B cell (primary cell): ENCODE measurements at regions not wholly inside any gene's neighbourhood (a gene's known extent, or its start where the extent isn't known, plus 50 kb on each side); places are given as distances from the start of the nearest gene placed in this dataset.

Source experiments
- ATAC-seq: fragments of 200-7000 bp; cut with Tn5 transposase; one replicate; pipeline ENCODE4 v1.10.0; 2021; ENCODE audit warnings: low read depth, mild to moderate bottlenecking, moderate number of reproducible peaks, moderate library complexity
- CTCF ChIA-PET: fragments of 350-600 bp; sonication (Branson Sonifier 250); formaldehyde crosslinking; loops from one replicate; lab custom pipeline; 2021; ENCODE audit warnings: antibody characterized with exemption, inconsistent platforms; lab: Charles Lee
- POLR2A ChIA-PET: fragments of 350-600 bp; sonication (Branson Sonifier 250); formaldehyde crosslinking; loops from one replicate; lab custom pipeline; 2021; ENCODE audit warnings: antibody characterized with exemption; lab: Charles Lee
- DNase-seq: peaks from one replicate; pipeline ENCODE4 v3.0.0; 2013
- H2AFZ ChIP-seq: 2 replicates; pipeline ENCODE4 v1.6.1; 2012; ENCODE audit warnings: mild to moderate bottlenecking, low read depth, low read length; ENCODE audit not compliant: insufficient read depth, poor library complexity, severe bottlenecking
- H3K27ac ChIP-seq, 2 donors: 1 replicate in 1 of 2; 2 replicates in 1 of 2; pipeline ENCODE4 v1.5.1; 2012 to 2013; ENCODE audit warnings: low read length in 2 of 2, mild to moderate bottlenecking in 2 of 2, moderate library complexity in 1 of 2
- H3K27me3 ChIP-seq, 4 experiments: fragments of 200-600 bp in 1 of 4; sonication (generic) in 1 of 4; replicated peaks in 1 of 4; 1 replicate in 2 of 4; 2 replicates in 2 of 4; pipeline versions ENCODE4 v1.6.1 to v1.7.0; 2013 to 2016; ENCODE audit warnings: low read length in 3 of 4, mild to moderate bottlenecking in 2 of 4, mixed read lengths in 1 of 4, moderate library complexity in 1 of 4; ENCODE audit not compliant: insufficient read depth in 4 of 4, control insufficient read depth in 3 of 4; ENCODE audit errors: control extremely low read depth in 1 of 4
- H3K36me3 ChIP-seq, 2 experiments: replicated peaks in 1 of 2; 1 replicate in 1 of 2; 2 replicates in 1 of 2; pipeline versions ENCODE4 v1.6.1 to v1.7.1; 2013; ENCODE audit warnings: low read length in 1 of 2; ENCODE audit not compliant: insufficient read depth in 2 of 2, control insufficient read depth in 1 of 2; ENCODE audit errors: control extremely low read depth in 1 of 2, extremely low read depth in 1 of 2
- H3K4me1 ChIP-seq, 2 donors: fragments of 200-600 bp in 1 of 2; sonication (generic) in 1 of 2; 1 replicate in 1 of 2; 2 replicates in 1 of 2; pipeline versions ENCODE4 v1.5.1 to v1.6.1; 2013 to 2017; ENCODE audit warnings: low read length in 2 of 2; ENCODE audit not compliant: control insufficient read depth in 2 of 2, insufficient read depth in 2 of 2
- H3K4me2 ChIP-seq: replicated peaks from 2 replicates; pipeline ENCODE3; 2012; ENCODE audit warnings: mild to moderate bottlenecking, low read depth, low read length; ENCODE audit not compliant: poor library complexity, severe bottlenecking
- H3K4me3 ChIP-seq, 5 experiments: fragments of 200-600 bp in 1 of 5; sonication (generic) in 1 of 5; 1 replicate in 3 of 5; 2 replicates in 2 of 5; pipeline versions ENCODE4 v1.5.1 to v1.7.0; 2011 to 2016; ENCODE audit warnings: low read length in 4 of 5, mild to moderate bottlenecking in 4 of 5, low read depth in 2 of 5, control low read depth in 1 of 5, moderate library complexity in 1 of 5; ENCODE audit not compliant: insufficient read depth in 1 of 5; ENCODE audit errors: control extremely low read depth in 1 of 5, extremely low read depth in 1 of 5
- H3K79me2 ChIP-seq: fragments of 200-600 bp; sonication (generic); one replicate; pipeline ENCODE4 v1.6.0; 2016; ENCODE audit warnings: low read length; ENCODE audit not compliant: control insufficient read depth, insufficient read depth
- H3K9ac ChIP-seq: fragments of 200-600 bp; sonication (generic); 2 replicates; pipeline ENCODE4 v1.6.1; 2017; ENCODE audit warnings: mild to moderate bottlenecking, low read length, moderate library complexity
- H3K9me3 ChIP-seq, 3 donors: one replicate each; pipeline versions ENCODE4 v1.6.1 to v1.7.1; 2013; ENCODE audit warnings: low read length in 2 of 3; ENCODE audit not compliant: control insufficient read depth in 2 of 3, insufficient read depth in 1 of 3; ENCODE audit errors: control extremely low read depth in 1 of 3
- H4K20me1 ChIP-seq: 2 replicates; pipeline ENCODE4 v1.6.0; 2012; ENCODE audit warnings: mild to moderate bottlenecking, low read length; ENCODE audit not compliant: insufficient read depth, control insufficient read depth, poor library complexity, severe bottlenecking
- H3K27ac Mint-ChIP-seq: one replicate; pipeline ENCODE4 v1.8.0; 2021; ENCODE audit warnings: mixed read lengths
- H3K27me3 Mint-ChIP-seq: one replicate; pipeline ENCODE4 v1.8.0; 2021; ENCODE audit warnings: mixed read lengths
- H3K4me1 Mint-ChIP-seq: one replicate; pipeline ENCODE4 v1.8.0; 2021; ENCODE audit warnings: mixed read lengths
- H3K4me3 Mint-ChIP-seq: one replicate; pipeline ENCODE4 v1.8.0; 2021; ENCODE audit warnings: mixed read lengths
- H3K9me3 Mint-ChIP-seq: one replicate; pipeline ENCODE4 v1.8.0; 2022; ENCODE audit warnings: mixed read lengths; ENCODE audit not compliant: insufficient read depth
- EZH2 ChIP-seq: IDR thresholded peaks from 2 replicates; pipeline ENCODE4 v1.6.1; 2012; ENCODE audit warnings: borderline replicate concordance, low read depth, mild to moderate bottlenecking, moderate library complexity, low read length; ENCODE audit not compliant: insufficient read depth, poor library complexity, severe bottlenecking
- whole genome bisulfite sequencing: methylation state at CpG from one replicate; pipeline ENCODE4 v1.1.5; 2013; ENCODE audit warnings: missing lambda C conversion rate; ENCODE audit not compliant: insufficient coverage; 5-methylcytosine and 5-hydroxymethylcytosine counted together
- intact Hi-C: fragments of 100-400 bp; cut with micrococcal nuclease; formaldehyde crosslinking; loops from one replicate; pipeline ENCODE4 v1.10.0; 2022
- TF ChIP-seq, protein P1 (sequence below): fragments of 200-600 bp; IDR thresholded peaks from one replicate; pipeline ENCODE4 v1.8.0; 2022; ENCODE audit warnings: antibody characterized with exemption, mild to moderate bottlenecking

DNA sequence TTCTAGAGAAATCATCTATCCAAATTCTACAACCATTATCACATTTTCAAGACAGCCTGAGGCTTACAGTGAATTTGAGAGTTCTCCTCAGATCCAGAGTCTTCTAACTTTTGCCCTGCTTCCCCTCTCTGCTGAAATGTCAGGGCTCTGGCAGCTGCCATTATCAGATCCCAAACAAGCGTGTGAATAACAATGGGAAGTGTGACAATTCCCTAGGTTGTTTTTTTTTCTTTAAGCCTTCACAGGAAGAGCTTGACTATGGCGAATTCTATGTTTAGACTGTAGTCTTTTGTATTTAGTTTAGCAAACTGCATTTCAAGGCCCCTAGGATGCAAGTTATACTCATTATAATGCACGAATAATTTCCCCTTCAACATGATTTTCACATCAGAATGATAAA lies 61.3 kb upstream of the KDR start:
- Histone ChIP-seq H3K79me2 (no peaks in the 10 kb centered on the region), H3K4me3 (no peak overlapping the region), H3K4me2 (no peak overlapping the region), H2AFZ (no peak overlapping the region), H3K4me1 (no peaks in the 10 kb centered on the region), H3K9me3 (no peaks in the 10 kb centered on the region), H3K27ac (no peak overlapping the region), H3K36me3 (no peaks in the 10 kb centered on the region), H4K20me1 (no peaks in the 10 kb centered on the region), H3K27me3 (no peaks in the 10 kb centered on the region), H3K9ac (no peak overlapping the region)
- Mint-ChIP-seq H3K4me3 (no peak overlapping the region), H3K4me1 (no peaks in the 10 kb centered on the region), H3K9me3 (no peaks in the 10 kb centered on the region), H3K27ac (no peak overlapping the region), H3K27me3 (peaks cover 20% of the 10 kb centered on the region)
- ATAC-seq (no peak), DNase-seq (no peak)
- ChIA-PET POLR2A (no interaction called here), CTCF (no interaction called here)
- intact Hi-C loops: no loop called here
- TF ChIP-seq, protein P1, sequence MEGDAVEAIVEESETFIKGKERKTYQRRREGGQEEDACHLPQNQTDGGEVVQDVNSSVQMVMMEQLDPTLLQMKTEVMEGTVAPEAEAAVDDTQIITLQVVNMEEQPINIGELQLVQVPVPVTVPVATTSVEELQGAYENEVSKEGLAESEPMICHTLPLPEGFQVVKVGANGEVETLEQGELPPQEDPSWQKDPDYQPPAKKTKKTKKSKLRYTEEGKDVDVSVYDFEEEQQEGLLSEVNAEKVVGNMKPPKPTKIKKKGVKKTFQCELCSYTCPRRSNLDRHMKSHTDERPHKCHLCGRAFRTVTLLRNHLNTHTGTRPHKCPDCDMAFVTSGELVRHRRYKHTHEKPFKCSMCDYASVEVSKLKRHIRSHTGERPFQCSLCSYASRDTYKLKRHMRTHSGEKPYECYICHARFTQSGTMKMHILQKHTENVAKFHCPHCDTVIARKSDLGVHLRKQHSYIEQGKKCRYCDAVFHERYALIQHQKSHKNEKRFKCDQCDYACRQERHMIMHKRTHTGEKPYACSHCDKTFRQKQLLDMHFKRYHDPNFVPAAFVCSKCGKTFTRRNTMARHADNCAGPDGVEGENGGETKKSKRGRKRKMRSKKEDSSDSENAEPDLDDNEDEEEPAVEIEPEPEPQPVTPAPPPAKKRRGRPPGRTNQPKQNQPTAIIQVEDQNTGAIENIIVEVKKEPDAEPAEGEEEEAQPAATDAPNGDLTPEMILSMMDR: no peak
- no peak for TF ChIP-seq EZH2
- WGBS: no CpG with 5 or more reads among the region's 3 CpGs

DNA sequence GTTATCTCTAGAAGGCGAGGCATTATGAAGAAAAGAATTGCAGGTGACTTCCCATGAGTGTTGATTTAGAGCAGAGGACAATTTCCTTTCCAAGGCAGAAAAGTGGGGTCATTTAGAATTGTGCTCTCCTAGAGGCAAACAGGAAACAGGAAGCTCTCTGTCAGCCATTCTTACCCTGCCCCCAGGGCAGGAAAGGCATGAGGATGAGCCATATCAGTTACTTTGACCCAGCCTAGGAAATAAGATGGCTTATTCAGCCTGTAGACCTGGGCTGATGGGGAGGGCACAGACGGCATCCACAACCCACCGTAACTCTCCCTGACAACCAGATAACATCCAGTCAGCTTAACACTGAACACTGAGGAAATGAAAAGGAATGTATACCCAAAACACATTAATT lies 88.8 kb upstream of the KDR start:
- Histone ChIP-seq H3K36me3 (no peaks in the 10 kb centered on the region), H3K27me3 (peaks cover 0 to 4% (median 0%) of the 10 kb centered on the region in 4 experiments), H3K79me2 (no peaks in the 10 kb centered on the region), H3K4me1 (no peaks in the 10 kb centered on the region), H3K9ac (no peak overlapping the region), H3K27ac (no peak overlapping the region), H4K20me1 (no peaks in the 10 kb centered on the region), H3K9me3 (no peaks in the 10 kb centered on the region), H3K4me3 (no peak overlapping the region), H3K4me2 (no peak overlapping the region), H2AFZ (no peak overlapping the region)
- H3K27ac Mint-ChIP-seq: no peak overlapping the region
- WGBS: no CpG with 5 or more reads among the region's 3 CpGs
- intact Hi-C loops: no loop called here
- TF ChIP-seq, protein P1: no peak
- no peak for TF ChIP-seq EZH2
- H3K4me3 Mint-ChIP-seq: no peak overlapping the region
- H3K4me1 Mint-ChIP-seq: no peaks in the 10 kb centered on the region
- ChIA-PET CTCF (no interaction called here), POLR2A (no interaction called here)
- H3K9me3 Mint-ChIP-seq: no peaks in the 10 kb centered on the region
- H3K27me3 Mint-ChIP-seq: no peaks in the 10 kb centered on the region
- DNase-seq (no peak), ATAC-seq (no peak)
